HL-60 (cell line): ENCODE measurements at regions not wholly inside any gene's neighbourhood (a gene's known extent, or its start where the extent isn't known, plus 50 kb on each side); places are given as distances from the start of the nearest gene placed in this dataset.

Experiments
- POLR2AphosphoS5 ChIP-seq: IDR thresholded peaks from 2 replicates; pipeline ENCODE4 v1.6.1; 2012; ENCODE audit warnings: low read depth
- TF ChIP-seq, protein P1 (sequence below): IDR thresholded peaks from one replicate; pipeline ENCODE4 v1.5.1; 2011; ENCODE audit warnings: low read length, control low read depth, inconsistent platforms; ENCODE audit not compliant: insufficient read depth
- TF ChIP-seq, protein P2 (sequence below): IDR thresholded peaks from 2 replicates; pipeline ENCODE4 v1.6.1; 2012; ENCODE audit warnings: low read depth; ENCODE audit not compliant: insufficient replicate concordance

DNA sequence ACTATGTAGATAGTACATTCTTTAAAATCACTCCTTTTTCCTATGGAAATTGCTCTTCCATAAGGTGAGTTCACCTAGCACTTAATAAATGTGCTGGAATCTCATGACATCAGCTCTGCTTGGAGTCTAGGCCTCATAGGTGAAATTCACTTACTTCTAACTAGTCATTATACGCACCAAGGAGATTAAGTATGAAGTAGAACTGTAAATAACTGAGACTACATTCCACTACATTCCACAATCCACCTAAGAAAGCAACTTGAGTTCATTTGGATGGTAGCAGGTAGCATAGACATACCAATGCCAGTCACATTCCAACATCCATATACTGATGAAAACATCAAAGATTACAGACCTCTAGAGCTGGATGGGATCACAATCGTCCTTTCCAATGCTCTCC is 64.3 kb downstream of the NIBAN1 start:
- TF ChIP-seq, protein P1, sequence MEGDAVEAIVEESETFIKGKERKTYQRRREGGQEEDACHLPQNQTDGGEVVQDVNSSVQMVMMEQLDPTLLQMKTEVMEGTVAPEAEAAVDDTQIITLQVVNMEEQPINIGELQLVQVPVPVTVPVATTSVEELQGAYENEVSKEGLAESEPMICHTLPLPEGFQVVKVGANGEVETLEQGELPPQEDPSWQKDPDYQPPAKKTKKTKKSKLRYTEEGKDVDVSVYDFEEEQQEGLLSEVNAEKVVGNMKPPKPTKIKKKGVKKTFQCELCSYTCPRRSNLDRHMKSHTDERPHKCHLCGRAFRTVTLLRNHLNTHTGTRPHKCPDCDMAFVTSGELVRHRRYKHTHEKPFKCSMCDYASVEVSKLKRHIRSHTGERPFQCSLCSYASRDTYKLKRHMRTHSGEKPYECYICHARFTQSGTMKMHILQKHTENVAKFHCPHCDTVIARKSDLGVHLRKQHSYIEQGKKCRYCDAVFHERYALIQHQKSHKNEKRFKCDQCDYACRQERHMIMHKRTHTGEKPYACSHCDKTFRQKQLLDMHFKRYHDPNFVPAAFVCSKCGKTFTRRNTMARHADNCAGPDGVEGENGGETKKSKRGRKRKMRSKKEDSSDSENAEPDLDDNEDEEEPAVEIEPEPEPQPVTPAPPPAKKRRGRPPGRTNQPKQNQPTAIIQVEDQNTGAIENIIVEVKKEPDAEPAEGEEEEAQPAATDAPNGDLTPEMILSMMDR: no peak
- no peak for TF ChIP-seq POLR2AphosphoS5
- TF ChIP-seq, protein P2, sequence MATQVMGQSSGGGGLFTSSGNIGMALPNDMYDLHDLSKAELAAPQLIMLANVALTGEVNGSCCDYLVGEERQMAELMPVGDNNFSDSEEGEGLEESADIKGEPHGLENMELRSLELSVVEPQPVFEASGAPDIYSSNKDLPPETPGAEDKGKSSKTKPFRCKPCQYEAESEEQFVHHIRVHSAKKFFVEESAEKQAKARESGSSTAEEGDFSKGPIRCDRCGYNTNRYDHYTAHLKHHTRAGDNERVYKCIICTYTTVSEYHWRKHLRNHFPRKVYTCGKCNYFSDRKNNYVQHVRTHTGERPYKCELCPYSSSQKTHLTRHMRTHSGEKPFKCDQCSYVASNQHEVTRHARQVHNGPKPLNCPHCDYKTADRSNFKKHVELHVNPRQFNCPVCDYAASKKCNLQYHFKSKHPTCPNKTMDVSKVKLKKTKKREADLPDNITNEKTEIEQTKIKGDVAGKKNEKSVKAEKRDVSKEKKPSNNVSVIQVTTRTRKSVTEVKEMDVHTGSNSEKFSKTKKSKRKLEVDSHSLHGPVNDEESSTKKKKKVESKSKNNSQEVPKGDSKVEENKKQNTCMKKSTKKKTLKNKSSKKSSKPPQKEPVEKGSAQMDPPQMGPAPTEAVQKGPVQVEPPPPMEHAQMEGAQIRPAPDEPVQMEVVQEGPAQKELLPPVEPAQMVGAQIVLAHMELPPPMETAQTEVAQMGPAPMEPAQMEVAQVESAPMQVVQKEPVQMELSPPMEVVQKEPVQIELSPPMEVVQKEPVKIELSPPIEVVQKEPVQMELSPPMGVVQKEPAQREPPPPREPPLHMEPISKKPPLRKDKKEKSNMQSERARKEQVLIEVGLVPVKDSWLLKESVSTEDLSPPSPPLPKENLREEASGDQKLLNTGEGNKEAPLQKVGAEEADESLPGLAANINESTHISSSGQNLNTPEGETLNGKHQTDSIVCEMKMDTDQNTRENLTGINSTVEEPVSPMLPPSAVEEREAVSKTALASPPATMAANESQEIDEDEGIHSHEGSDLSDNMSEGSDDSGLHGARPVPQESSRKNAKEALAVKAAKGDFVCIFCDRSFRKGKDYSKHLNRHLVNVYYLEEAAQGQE: no peak
